ENCODE measurements at regions not wholly inside any gene's neighbourhood (a gene's known extent, or its start where the extent isn't known, plus 50 kb on each side); places are given as distances from the start of the nearest gene placed in this dataset.

DNA sequence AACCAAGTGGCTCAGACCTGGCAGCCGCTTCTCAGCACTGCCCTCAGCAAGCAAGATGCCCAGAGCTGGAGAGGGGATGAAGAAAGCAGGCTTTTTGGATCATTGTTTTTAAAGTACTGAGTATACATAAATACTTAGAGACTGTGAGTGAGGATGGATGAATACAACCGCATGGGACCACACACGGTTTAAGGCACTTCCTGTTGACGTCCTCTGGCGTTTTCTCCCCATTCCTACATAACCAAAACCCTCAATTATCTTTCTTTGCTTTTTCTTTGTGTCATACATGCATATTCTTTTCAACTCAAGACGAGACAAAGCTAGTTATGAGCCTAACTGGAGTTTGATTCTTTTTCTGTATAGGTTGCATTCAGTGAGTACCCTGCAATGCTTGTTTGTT lies 198.4 kb downstream of the GALR1 start:
- DNase-seq (ENCODE audit: low spot score): no peak

DNA sequence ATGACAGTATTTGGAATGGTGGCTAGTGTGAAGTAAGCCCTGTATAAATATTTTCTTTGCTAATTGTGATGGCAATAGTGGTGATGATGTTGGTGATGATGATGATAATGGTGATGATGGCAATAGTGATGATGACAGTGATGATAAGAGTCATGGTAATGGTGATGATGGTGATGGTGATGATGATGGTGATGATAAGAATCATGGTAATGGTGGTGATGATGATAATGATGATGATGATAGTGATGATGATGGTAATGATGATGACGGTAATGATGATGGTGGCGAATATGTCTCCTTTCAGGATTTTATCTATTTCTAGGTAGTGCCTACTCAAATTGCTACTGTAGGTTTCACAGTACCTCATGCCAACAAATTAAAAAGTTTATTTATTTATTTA lies 205.4 kb downstream of the GALR1 start:
- no peak for DNase-seq (ENCODE audit: low spot score)

DNA sequence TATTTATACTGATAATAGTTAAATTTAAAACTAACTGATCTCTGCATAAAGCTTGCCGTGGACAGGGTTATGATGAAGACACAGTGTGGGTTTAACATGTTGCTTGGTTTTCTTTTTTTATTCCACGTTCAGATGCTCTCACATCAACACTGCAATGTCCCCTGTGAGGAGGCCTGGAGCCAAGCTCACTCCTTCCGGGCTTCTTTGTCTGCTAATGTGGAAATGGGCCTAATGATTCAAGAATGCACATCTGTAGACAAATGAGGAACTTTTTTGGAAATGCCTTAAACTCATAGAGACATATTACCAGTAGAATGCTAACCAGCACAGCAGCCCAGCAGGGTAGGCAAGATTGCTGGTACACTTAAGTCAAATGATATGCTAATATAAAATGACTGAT lies 208.0 kb downstream of the GALR1 start:
- no peak for DNase-seq (ENCODE audit: low spot score)

DNA sequence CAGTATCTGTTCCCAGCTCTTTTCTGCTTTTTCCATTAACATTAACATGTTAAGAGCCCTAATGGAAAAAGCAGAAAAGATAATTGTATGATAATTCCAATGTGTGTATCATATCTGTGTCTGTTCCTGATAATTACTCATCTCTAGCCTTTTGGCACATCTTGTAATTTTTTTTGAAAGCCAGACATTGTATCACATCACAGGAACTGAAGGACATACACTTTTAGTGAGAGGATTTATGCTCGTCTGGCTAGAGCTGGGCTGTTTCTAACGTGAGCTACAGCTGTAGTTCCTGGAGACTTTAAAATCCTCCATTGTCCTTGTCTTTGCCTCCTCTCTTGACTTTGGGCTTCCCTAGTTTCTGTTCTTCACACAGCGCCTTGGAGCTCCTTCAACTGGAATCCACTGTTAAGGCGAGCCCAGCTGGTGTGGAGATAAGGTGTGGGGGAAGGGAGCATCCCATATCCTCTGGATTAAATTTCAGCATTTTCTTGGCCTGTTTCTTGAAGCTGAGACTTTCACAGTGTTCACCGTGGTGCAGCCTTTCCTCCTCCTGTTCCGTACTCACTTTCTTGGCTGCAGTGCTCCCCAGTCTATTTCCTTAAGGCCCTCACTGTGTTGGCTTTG lies 211.5 kb downstream of the GALR1 start:
- no peak for DNase-seq (ENCODE audit: low spot score)

DNA sequence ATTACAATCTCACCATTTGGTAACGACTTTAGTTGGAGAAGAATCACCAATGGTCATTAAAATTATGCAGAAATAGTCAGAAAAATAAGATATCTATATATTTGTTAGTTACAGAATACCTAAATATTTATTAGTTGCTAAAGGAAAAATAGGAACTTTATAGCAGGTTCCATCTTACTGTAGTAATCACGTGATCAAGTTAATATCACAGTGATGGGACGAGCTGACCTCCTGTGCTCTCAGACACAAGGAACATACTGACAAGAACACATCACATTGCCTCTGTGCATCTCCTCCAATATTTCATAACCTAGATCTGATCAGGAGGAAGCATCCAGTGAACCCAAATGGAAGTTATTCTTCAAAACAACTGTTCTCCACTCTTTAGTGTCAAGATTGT lies 215.3 kb downstream of the GALR1 start:
- DNase-seq (ENCODE audit: low spot score): no peak

DNA sequence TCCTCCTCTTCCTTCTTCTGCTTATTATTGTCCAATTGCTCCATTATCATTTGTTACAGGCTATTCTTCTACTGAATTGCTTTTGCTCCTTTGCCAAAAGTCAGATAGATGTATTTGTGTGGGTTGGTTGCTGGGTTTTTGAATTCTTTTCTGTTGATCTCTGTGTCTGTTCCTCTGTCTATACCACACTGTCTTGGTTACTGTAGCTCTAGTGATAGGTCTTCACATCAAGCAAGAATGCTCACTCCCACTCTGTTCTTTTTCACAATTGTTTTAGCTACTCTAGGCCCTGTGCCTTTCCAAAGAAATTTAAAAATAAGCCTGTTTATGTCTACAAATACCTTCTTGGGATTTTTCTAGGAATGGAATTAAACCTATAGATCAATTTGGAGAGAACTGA lies 217.2 kb downstream of the GALR1 start:
- no peak for DNase-seq (ENCODE audit: low spot score)

DNA sequence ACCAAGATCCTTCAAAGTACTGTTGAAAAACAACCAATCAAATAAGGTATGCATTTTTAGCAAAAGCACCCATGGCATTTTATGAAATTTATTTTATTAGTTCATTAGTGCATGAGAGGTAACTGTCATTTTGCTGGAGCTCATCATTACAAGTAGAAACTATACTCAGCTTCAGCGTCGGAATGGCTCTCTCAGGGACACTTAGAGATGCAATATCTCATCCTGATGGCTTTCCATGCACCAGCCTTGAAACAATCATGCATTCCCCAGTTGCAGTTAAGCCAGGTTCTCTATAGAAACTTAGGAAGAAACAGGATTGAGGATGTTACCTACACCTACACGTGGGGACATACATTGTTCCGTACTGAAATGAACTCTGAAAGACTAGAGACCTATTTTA lies 219.5 kb downstream of the GALR1 start:
- DNase-seq (ENCODE audit: low spot score): no peak

DNA sequence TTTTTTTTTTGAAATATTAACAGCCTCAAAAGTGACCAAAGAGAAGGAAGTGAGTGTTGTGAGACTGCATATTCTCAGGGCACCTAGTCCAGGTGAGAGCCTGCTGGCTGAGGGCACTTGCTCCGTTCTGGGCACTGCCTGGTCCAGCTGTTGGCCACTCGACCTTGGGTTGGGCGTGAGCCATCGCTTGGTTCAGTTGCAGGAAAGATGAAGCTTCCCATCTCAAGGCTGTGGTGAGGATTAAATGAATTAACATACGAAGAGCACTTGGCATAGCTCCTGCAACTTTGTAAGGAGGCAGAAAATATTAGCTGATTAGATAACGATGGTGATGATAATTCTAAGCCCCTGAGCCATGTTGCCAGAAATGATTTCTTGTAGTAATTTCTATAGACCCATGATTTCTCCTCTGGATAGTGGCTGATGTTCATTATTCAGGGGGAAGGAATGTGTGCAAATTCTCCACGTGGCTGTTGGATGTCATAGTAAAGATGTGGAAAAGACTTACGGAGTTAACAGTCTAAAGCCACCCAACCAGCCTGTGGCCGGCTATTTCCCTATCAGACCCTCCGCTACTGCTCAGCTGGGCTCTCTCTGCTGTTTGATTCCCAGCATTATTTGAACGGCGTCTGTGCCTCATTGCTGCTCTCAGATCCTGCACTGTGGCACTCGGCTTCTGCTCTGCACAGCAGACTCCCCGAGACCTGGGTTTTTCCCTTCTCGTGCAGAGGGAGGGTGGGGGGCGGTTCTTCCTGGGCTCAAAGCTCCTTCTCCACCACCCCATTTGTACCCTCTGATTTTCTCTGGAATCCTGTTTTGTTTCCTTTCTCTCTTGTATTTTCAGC lies 221.1 kb downstream of the GALR1 start:
- no peak for DNase-seq (ENCODE audit: low spot score)

DNA sequence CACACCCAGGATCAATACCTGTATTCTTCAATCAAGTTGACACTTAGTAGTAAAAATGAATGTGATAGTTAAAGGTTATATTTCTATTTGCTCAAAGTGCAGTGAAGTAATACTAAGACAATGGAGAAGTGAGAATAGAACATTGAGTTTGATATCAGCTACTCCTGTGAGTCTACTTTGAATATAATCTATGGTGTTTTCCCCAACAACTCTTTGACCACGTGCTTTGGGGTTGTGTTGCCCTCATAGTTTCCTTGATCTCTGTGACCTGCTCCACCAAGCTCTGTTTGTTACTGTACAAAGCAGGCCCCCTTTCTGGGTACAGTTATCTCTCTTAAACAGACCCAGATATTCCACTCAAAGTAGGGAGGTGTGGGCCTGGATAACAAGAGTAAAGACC lies 222.9 kb downstream of the GALR1 start:
- no peak for DNase-seq (ENCODE audit: low spot score)

DNA sequence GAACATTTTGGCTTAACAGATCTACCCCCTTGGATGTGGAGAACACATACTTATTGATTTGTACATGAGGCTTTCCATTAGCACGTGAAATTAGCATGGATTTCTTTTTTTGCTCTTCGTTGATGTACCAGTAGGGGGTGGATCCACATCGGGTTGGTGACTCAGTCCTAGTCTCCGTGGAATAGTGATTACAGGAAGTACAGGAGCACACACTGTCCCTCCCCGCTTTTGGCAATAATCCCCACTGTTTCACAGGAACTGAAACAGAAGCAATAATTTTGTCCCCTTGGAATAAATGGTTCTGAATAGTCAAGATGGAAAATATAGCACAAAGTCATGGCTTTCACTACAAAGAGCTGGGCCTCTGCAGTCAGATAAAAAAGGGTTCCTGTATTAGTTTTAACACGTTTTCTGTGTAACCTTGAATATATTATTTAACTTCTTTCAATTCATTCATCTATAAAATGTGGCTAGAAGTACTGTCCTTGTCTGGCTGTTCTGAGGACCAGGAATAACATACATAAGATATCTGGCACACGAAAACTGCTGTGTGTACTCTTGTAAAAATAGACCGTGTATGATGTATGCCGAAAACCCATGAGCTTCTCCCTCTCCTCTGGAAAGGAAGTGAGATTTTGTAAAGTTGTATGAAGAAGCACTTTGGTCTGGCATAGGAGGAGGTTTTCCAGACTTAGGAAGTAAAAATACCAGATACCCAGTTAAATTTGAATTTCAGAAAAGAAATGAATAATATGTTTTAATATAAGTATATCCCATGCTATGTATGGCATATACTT lies 229.2 kb downstream of the GALR1 start:
- DNase-seq (ENCODE audit: low spot score): no peak

DNA sequence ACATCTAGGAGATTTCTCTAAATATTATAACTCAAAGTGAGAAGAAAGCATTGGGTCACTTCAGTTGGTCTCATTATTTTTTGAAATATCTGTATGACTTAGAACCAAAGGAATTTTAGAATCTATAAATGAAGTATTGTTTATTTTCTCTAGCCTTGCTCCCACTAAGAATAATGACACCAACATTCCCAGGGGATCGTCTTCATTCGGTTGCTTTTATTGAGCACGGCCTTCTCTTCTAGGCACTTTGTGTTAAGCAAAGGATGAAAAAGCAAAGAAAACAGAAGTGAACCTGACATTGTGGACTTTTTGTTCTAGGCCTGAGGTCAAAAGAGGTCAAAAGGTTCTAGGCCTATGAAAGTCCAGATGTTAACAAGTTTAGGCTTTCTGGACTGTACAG lies 231.9 kb downstream of the GALR1 start:
- no peak for DNase-seq (ENCODE audit: low spot score)

DNA sequence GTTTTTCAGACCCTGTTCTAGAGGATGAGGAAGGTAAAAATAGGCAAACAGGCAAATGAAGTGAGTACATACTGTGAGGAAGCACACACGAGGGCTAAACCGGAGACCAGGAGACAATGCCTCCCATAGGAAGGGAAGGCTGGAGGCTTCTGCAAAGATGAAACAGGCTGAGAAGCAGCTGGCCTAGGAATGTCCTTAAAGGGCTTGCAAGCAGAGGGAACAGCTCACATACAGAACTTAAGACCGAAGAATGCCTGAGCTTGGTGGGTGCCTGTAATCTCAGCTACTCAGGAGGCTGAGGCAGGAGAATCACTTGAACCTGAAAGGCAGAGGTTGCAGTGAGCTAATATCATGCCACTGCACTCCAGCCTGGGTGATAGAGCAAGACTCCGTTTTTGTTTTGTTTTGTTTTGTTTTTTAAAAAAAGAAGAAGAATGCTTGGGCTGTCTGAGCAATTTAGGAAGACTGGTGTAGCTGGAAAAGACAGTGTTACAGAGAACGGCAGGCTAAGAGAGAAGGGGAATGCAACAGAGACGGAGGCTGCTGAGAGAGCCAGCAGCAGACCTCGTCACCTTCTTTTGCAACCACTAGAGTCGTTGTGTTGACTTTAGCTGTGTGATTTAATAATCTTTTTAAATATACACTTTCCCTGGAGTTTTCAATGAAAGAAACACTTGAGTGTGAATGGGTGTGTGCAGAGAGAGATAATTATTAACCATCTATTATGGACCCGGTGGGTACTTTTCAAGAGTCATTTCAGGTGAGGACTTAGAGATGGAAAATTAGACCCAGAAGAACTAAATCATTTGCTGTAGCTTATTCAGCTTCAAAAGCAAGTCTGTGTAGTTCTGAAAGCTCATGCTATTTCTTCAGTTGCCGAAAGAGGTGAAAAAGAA lies 232.8 kb downstream of the GALR1 start:
- DNase-seq (ENCODE audit: low spot score): no peak

DNA sequence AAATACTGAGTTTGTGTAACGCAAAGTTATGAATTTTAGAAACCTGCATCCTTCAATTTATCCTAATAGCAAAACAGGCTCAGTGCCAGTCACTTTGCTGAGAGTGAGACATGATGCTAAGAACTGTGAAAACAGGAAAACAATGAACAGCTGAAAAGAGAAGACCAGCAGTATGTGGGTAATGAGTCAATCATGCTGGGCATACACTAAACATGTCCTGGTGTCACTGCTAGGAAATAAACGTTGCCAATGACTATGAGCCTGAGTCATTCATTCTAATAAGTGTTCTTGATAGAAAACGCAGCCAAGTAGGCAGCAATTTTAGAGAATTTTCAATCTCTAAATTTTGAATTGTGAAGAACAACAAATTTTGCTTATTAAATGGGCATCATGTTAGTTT lies 237.3 kb downstream of the GALR1 start:
- DNase-seq (ENCODE audit: low spot score): no peak

DNA sequence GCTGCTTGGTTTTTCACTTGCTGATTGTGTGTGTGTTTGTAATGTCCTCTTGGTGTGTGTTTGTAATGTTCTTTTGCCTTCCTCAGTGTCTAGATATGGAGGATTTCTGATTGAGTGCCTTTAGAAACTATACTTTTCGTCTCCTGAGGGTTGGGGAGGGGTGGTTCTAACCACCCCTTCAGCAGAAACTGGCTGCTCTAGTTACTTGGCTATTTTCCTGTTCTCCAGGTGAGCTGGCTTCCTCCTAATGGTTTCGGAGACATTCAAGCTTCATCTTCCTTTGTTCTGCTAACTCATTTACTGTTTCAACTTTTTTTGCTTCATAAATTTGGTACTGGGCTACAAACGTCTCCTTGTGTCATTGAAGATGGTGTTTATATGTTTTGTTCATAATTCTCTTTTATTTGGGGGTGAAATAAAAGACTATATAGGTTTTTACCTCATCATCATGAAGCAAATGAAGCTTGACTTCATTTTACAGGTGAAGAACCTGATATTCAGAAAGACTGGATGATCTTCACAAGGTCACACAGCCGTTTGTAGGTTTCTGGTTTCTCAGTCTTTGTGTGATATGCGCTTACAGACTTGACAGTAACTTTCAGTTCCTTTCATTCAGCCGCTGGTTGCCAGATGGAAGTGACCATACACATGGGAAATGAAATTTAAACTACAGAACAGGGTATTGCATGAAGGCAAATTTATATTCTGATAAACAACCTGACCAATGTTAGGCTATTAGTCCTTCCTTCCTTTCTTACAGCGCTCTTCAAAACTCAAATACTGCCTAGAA lies 238.5 kb downstream of the GALR1 start:
- DNase-seq (ENCODE audit: low spot score): no peak

DNA sequence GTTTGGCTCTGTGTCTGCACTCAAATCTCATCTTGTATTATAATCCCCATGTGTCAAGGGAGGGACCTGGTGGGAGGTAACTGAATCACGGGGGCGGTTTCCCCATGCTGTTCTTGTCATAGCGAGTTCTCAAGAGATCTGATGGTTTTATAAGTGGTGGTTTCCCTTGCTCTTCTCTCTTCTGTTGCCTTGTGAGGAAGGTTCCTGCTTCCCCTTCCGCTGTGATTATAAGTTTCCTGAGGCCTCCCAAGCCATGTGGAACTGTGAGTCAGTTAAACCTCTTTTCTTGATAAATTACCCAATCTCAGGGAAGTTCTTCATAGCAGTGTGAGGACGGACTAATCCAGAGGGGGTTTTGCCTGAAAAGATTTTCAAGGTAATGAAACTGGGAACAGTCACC lies 245.4 kb downstream of the GALR1 start:
- DNase-seq (ENCODE audit: low spot score): no peak

DNA sequence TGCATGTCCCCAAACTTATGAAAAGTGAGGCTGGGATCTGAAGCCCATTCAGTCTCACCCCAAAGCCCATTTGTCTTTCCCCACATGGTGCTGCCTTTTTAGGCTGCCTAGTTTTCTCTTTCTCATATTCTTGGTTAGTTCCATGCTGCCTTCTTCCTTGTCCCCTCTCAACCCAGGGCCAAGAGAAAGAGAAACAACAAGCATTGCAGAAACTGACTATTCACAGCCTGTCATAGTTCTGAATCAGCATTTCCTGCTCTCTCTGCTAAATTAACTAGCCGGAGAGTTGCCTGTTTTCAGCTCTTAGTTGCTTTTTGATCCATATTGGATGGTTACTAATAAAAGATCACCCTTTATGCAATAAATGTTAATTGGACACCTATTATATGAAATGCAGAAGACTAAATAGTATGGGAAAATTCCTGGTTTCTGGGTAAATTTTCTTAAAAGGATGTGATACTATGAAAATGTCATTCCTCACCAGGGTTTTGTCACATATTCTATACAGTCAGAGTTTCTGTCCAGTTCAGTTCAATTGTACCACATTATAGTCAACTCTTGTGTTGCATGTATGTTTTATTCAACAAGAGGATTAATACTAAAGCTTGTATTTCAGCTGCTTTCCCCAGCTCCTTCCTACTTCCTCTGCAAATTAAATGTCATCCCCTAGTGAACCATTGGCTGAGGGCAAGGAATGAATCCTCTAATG lies 246.5 kb downstream of the GALR1 start:
- DNase-seq (ENCODE audit: low spot score): no peak

DNA sequence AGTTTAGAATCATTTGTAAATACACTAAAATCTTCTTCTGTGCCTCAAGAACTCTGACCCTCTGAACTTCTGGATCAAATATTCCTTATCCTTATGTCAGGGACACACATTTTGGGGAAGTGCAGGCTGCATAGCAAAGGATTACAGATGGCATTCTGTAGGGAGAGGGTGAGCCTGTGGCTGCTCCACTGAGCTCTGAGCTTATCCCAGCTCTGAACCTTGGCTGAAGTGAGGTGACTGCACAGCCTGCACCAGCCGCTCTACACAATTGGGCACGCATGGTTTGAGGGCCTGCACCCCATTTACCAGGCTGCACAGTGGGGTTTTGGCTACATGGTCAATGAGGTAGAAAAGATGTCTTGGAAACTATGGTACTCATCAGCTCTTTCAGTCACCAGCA lies 251.6 kb downstream of the GALR1 start:
- no peak for DNase-seq (ENCODE audit: low spot score)

DNA sequence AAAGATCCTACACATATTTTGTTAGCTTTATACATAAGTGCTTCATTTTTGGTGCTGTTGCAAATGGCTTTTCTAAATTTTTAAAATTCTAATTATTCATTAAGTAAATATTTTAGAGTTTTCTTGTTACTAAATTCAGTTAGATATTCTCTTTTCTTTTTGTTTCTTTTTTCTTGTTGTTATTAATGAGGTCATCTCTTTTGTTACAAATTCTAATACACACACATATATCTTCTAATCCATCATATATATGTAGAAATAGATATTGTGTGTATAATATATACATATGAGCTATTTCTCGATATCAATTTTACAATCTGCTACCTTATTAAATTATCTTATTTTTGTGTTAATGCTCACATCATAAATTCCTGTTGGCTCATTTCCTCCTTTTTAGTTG lies 255.9 kb downstream of the GALR1 start:
- no peak for DNase-seq (ENCODE audit: low spot score)

DNA sequence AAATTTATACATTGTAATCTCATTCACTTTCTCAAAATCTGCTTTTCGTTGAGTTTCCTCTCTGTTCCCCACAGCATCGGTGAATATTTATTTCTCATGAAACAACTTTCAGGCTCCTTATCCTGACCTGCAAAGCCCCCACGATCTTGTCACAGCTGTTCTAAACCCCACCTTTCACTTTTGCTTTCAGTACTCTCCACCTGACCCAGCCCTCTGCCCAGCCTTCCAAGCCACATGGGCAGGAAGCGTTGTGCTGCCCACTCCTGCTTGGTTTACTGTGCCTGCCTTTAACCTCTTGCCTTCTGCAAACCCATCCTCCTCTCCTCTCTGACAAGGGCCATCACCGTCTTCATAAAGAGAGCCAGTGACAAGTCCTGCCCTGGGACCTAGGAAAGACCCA lies 262.5 kb downstream of the GALR1 start:
- DNase-seq (ENCODE audit: low spot score): no peak

DNA sequence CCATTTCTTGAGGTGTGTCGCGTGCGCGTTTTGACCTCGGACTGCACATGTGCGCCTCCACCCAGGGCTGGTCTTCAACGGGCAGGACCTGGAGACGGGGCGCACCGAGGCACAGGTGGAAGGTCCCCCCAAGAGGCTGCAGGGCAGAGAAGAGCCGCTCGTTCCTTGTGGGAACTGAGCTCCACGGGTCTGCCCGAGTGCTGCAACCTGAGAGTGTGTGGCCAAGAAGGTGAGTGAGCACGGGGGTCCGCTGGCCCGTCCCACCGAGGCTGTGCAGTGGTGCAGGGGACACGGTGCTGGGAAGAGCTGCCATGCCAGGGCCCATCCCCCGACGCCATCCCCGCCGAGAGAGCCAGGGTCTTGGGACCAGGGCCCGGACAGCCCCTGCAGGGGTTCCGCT lies 268.3 kb downstream of the GALR1 start:
- DNase-seq (ENCODE audit: low spot score): no peak

DNA sequence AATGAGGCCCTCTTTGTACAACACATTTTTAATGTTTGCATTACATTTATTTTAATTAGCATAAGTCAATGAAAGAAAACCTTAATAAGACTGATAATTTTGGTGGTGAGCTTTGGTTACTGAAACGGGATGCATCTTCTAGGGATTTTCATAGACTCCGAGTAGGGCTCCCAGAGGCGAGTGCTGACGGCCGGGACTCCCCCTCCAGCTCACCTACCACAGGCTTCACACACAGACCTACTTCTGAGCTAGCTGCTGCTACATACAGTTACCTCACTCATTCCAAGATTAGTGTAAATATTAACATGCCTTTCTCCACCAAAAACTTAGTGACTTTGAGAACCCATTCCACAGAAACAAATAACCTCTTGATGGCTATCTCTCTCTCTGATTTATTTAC lies 271.1 kb downstream of the GALR1 start:
- DNase-seq (ENCODE audit: low spot score): no peak

Measured in hematopoietic multipotent progenitor cell treated with erythropoietin and hydrocortisone succinate and interleukin-3 and kit ligand, for 17 days (in vitro differentiated cells).